Right renal cortex interstitium (tissue), 3 donors: ENCODE measurements at regions not wholly inside any gene's neighbourhood (a gene's known extent, or its start where the extent isn't known, plus 50 kb on each side); places are given as distances from the start of the nearest gene placed in this dataset.
A peak's percentile ranks its signal among the peaks of the same experiment; 100 is the strongest.

Experiments used
- DNase-seq, 3 donors: peaks; one replicate each; pipeline ENCODE4 v3.0.0-alpha.2; 2013; ENCODE audit warnings: low read depth in 3 of 3, low spot score in 2 of 3

- DNase-seq: no peak
Observed at GRCh38 chr12:94722664-94723063, 72.3 kb upstream of the TMCC3 start.

GRCh38 chr12:94721173-94721572 is 70.8 kb upstream of the TMCC3 start:
- no peak for DNase-seq

DNA sequence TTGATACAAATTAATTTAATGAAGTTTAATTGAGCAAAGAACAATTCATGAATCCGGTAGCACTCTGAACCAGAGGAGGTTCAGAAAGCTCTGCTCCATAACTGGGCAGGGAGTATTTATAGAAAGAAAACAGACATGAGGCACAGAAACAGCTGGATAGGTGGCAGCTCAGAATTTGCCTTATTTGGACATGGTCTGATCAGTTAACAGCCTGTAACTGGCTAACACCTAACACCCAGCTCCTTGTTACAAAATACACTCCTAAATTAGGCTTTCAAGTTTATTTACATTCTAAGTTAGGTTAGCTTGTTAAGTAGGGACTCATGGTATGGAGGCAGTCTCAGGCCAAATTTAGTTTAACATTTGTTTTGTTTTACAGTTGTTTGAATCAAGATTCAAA is 67.8 kb upstream of the TMCC3 start:
- DNase-seq: no peak

GRCh38 chr12:94717656-94718055 is 67.3 kb upstream of the TMCC3 start:
- no peak for DNase-seq

DNA sequence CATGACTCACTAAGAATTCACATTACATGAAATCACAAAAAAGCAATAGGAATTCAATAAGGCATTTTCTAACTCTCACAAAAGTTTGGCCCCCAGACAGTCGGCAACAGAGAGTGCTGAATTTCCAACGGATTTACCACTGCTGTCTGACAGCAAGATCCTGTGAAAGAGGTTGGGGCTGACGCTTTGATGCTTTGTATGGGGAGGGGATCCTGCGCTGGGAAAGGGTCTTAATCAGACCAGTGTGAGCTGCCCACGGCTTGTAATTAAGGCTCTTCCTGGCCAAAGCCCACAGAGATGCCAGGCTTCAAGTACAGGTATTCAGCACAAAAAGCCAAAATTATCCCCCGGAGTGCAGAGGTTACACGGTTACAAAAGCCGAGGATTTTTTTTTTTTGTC is 66.8 kb upstream of the TMCC3 start:
- DNase-seq: no peak

DNA sequence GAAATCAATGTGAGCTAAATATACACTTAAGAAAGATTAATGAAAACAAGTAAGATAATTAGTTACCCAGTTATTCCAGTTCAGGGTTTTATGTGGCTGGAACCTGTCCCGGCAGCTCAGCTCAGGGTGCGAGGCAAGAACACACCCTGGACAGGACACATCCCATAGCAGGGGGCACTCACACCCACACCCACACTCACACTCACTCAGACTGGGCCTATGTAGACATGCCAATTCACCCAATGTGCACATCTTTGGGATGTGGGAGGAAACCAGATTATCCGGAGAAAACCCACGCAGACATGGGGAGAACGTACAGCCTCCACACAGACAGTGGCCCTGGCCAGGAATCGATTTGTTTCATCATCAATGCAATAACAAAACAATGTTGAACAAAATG is 66.0 kb upstream of the TMCC3 start:
- no peak for DNase-seq

DNA sequence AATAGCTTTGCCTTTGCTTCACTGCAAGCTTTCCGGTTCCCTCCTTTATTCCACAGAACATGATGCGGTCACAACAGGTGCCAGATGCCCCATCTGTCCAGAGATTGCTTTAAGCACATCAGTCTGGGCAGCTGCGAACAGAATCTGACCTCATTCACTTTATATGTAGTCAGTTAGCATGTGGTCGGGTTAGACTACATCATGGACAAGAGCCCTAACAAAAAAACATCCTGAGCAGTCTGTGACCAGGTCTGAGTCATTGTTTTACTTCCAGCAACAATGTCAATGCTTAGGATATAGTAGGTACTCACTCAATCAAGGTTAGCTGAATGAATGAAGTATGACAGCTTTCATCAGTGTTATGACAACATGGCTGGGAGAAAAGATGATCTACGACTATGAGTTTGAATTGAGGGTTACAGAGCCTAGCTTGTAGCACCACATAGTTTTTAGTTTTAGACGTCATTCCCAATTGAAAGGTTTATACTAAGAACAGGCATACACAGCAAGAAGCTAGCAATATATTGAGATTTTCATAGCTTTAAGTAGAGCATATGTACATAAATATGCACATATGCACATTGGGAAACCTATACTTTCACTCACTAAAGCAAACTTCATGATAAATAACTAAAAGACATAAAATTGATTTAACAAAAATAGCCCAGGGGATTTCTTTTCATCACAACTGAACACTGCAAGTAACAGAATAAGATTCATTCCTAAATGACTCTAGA is 64.2 kb upstream of the TMCC3 start:
- no peak for DNase-seq

DNA sequence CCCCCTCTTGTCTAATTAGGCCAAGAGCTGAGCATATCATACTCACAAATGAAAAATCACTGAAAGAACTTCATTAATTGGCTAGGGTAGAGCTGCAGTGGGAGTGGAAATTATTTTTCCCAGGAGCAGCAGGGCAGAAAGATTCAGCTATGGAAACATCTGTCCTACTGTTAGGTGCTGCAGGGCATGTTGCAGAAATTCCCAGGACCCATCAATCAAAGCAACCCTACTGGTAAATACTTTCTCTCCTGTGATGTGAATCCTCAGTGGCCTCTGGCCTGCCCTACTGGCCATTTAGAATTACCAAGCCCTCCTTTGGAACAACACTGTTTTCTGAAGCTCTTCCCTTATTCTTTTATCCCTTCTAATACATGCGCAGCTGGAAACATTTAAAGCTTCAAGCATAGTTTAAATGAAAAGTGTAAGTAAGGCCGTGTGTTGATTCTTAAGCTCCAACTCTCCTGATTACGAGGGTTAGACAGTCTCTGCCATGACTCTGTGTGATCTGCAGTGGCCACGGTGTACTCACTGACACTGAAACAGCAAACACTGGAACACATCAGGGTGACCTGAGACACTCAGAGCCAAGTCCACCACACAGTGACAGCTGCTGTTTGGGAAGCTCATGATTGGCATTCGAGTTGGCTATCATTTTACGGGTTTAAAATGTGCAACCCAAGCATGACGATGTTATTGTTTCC is 62.6 kb upstream of the TMCC3 start:
- DNase-seq: no peak

- DNase-seq: no peak
Observed at GRCh38 chr12:94710933-94711332, 60.6 kb upstream of the TMCC3 start.

DNA sequence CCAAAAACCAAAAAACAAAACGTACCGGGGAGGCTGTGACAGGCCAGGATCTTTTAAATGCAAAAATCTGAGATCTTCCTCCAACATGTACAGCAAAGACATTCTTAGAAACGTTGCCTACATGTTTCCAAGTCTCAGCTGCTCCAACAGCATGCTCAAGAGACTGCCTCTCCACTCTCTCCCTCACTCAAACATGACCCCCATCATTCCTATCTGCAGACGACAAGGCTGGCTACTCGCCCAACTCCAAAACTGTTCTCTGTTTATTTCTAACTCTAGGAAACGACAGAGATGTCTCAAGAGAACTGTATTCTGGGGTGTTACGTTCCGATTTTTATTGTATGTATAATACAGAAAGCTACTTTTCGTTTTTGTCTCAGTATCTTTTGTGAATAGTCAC is 57.5 kb upstream of the TMCC3 start:
- DNase-seq: peak in 2 of 3 donors; percentile 63 to 65

GRCh38 chr12:94707036-94707435 is 56.7 kb upstream of the TMCC3 start:
- DNase-seq: no peak

- DNase-seq: no peak
Observed at GRCh38 chr12:94706250-94706661, 55.9 kb upstream of the TMCC3 start.

GRCh38 chr12:94705676-94706075 is 55.3 kb upstream of the TMCC3 start:
- DNase-seq: no peak

DNA sequence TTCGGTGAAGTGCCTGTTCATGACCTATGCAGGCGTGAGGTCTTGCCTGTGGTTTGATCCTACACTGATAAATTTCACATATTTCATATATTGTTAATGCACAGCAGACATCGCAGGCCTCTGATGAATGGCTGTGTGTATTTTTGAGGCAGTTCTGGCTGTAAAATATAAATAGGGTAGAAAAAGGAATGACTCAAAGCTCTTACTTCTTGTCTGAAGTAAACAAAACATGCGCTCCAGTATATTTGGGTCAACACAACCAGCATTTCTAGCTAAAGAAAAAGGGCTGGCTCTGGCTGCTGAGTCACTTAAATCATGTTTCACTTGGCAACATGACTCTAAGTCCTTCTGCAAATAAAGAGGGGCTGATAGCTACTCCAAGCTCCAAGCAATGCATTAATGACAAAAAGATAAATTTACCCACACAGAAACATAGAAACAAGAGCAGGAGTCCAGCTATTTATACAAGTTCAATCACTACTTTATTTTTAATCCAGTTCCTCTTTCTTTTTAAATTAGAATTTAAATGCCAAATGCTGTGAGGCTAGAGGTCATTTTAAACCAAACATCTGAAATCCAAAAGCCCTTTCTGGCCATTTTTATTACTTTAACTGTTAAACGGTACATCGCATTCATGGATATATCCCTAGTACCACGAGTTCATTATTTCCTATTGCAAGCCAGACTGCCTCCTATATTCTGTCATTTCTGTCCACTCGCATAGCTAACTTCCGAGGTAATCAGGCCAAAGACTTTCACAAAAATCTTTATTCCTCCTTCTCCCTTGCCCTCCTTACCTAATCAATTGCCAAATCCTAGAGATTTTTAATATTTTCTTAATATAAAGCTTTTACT is 54.3 kb upstream of the TMCC3 start:
- DNase-seq: no peak

DNA sequence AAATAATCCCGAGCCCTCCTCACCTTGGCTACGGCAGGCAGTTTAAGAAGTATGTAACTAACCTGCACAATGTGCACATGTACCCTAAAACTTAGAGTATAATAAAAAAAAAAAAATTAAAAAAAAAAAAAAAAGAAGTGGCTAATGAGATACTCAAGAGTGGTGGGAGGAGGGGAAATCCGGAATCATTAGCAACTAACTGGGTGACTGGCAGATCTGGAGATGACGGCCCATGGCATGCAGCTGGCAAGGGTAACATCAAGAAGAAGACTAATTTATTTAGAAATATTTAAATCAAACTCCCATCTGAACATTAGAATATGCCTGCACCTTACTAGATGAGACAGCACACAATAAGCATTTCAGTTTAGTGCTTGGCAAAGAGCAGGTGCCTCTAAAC is 52.3 kb upstream of the TMCC3 start:
- no peak for DNase-seq

DNA sequence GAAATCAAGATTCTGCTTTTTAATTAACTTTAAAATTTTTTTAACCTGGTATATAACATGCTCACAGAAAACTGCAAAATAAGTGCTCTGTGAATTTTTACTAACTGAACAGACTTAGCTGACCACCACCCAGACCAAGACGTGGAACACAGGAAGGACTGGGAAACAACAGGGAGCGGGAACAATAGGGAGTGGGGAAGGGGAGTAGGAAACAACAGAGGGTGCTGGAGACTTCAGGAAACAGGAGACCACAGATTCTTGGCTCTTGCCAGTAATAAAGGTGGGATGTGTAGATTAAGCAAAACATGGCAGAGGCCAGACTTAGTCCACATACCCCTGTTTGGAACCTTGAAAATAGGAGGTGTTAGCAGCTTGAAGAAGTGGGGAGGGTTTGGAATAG is 51.4 kb upstream of the TMCC3 start:
- DNase-seq: no peak

GRCh38 chr12:94700662-94701061 is 50.3 kb upstream of the TMCC3 start:
- no peak for DNase-seq
